Osteoblast (primary cell): ENCODE measurements at regions not wholly inside any gene's neighbourhood (a gene's known extent, or its start where the extent isn't known, plus 50 kb on each side); places are given as distances from the start of the nearest gene placed in this dataset.

Experiments
- DNase-seq: peaks from one replicate; pipeline ENCODE4 v3.0.0; 2011; ENCODE audit warnings: low spot score, mixed read lengths; ENCODE audit not compliant: insufficient read length; ENCODE audit errors: missing footprints
- H2AFZ ChIP-seq: 2 replicates; pipeline ENCODE4 v1.6.0; 2011; ENCODE audit warnings: mild to moderate bottlenecking, low read length
- H3K27ac ChIP-seq: 2 replicates; pipeline ENCODE4 v1.5.1; 2011; ENCODE audit warnings: mild to moderate bottlenecking, low read depth, low read length, moderate library complexity
- H3K27me3 ChIP-seq: 2 replicates; pipeline ENCODE4 v1.6.0; 2012; ENCODE audit warnings: mild to moderate bottlenecking, control low read depth, inconsistent platforms, low read length, moderate library complexity; ENCODE audit not compliant: insufficient read depth
- H3K36me3 ChIP-seq: 2 replicates; pipeline ENCODE4 v1.5.1; 2011; ENCODE audit warnings: mild to moderate bottlenecking, low read length, control low read depth, moderate library complexity; ENCODE audit not compliant: insufficient read depth
- H3K4me1 ChIP-seq: 2 replicates; pipeline ENCODE4 v1.5.1; 2011; ENCODE audit warnings: mild to moderate bottlenecking, low read length, control low read depth, moderate library complexity; ENCODE audit not compliant: insufficient read depth
- H3K4me2 ChIP-seq: 2 replicates; pipeline ENCODE4 v1.6.0; 2011; ENCODE audit warnings: mild to moderate bottlenecking, low read length; ENCODE audit not compliant: insufficient read depth
- H3K4me3 ChIP-seq: fragments of 200-600 bp; sonication (generic); 3 replicates; pipeline ENCODE4 v1.5.1; 2012; ENCODE audit warnings: mild to moderate bottlenecking, low read length, inconsistent platforms; ENCODE audit not compliant: insufficient read depth
- H3K79me2 ChIP-seq: 2 replicates; pipeline ENCODE4 v1.6.0; 2012; ENCODE audit warnings: mild to moderate bottlenecking, low read length, control low read depth, inconsistent platforms; ENCODE audit not compliant: insufficient read depth
- H3K9me3 ChIP-seq: 2 replicates; pipeline ENCODE4 v1.5.1; 2011; ENCODE audit warnings: low read depth, low read length, control low read depth
- H4K20me1 ChIP-seq: 2 replicates; pipeline ENCODE4 v1.6.0; 2012; ENCODE audit warnings: mild to moderate bottlenecking, low read length, control low read depth; ENCODE audit not compliant: insufficient read depth
- TF ChIP-seq, protein P1 (sequence below): IDR thresholded peaks from 2 replicates; pipeline ENCODE4 v1.5.1; 2011; ENCODE audit warnings: mild to moderate bottlenecking, low read depth, low read length, moderate library complexity; ENCODE audit errors: extremely low read depth

DNA sequence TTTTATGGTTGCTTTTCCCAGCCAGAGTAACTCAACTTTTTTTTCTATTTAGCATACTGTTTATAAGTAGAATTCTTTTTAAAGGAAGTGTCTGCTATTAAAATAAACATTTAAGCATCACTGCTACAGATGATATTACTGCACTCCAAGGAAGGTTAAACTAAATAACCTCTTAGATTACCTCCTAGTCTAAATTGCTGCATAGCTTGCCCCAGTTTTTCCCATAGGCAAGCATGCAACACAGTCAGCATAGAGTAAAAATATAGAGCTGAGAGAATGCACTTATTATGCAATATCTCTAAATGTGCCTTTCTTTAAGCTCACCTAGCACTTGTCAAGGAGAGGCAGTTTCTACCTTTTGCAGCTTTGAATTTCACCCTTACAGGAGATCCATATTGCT is 1392.4 kb upstream of the CELF2 start:
- no peaks in the 10 kb centered on the region for H3K9me3 ChIP-seq
- H3K4me2 ChIP-seq, result no peak overlapping the region
- H4K20me1 ChIP-seq, result no peaks in the 10 kb centered on the region
- no peaks in the 10 kb centered on the region for H3K79me2 ChIP-seq
- no peaks in the 10 kb centered on the region for H3K4me1 ChIP-seq
- DNase-seq, result no peak
- no peak overlapping the region for H3K27ac ChIP-seq
- H3K4me3 ChIP-seq, result no peak overlapping the region
- no peak overlapping the region for H2AFZ ChIP-seq
- no peaks in the 10 kb centered on the region for H3K36me3 ChIP-seq
- no peaks in the 10 kb centered on the region for H3K27me3 ChIP-seq
- TF ChIP-seq, protein P1, sequence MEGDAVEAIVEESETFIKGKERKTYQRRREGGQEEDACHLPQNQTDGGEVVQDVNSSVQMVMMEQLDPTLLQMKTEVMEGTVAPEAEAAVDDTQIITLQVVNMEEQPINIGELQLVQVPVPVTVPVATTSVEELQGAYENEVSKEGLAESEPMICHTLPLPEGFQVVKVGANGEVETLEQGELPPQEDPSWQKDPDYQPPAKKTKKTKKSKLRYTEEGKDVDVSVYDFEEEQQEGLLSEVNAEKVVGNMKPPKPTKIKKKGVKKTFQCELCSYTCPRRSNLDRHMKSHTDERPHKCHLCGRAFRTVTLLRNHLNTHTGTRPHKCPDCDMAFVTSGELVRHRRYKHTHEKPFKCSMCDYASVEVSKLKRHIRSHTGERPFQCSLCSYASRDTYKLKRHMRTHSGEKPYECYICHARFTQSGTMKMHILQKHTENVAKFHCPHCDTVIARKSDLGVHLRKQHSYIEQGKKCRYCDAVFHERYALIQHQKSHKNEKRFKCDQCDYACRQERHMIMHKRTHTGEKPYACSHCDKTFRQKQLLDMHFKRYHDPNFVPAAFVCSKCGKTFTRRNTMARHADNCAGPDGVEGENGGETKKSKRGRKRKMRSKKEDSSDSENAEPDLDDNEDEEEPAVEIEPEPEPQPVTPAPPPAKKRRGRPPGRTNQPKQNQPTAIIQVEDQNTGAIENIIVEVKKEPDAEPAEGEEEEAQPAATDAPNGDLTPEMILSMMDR, result no peak

DNA sequence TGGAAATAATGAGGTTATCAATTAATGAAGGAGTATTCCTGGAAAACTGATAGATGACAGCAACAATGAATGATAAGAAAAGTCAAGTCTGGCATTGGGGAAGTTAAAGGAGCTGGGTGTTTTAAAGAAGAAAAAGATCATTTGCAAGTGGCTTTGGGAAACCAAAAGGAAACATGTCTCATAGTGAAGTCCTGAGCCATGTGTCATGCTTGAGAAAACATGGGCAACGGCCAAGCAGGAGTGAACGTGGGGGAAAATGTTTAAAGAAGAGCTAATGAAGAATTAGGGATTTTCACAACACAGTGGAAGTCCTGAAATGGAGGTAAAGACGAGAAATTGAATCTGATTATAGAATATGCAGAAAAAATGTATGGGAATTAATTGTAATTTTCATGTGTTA is 1383.2 kb upstream of the CELF2 start:
- TF ChIP-seq, protein P1, result no peak
- Histone ChIP-seq H3K4me2 (peak overlapping the region; percentile 41), H3K4me1 (peaks cover 25% of the 10 kb centered on the region), H3K79me2 (no peaks in the 10 kb centered on the region), H4K20me1 (no peaks in the 10 kb centered on the region), H3K9me3 (no peaks in the 10 kb centered on the region), H3K27ac (peak overlapping the region; percentile 43), H2AFZ (no peak overlapping the region), H3K4me3 (no peak overlapping the region), H3K36me3 (no peaks in the 10 kb centered on the region), H3K27me3 (no peaks in the 10 kb centered on the region)
- DNase-seq, result peak; percentile 29

DNA sequence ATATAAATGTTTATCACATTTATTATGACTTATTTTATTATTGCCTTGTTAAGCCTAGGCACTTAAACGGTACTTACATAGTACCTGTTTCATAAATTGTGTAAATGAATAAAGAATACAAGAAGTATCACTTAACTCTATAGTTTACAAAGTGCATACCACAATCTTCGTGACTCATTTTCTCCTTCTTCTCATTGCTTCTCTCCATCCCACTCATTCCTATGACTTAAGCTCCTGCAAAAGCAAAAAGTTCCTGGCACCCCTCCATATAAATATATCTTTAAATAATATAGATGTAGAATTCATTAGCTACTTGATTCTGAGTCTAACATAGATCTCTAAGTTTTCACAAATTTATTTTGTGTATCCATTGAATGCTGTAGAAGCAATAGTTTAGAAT is 1382.0 kb upstream of the CELF2 start:
- no peaks in the 10 kb centered on the region for H4K20me1 ChIP-seq
- DNase-seq, result no peak

DNA sequence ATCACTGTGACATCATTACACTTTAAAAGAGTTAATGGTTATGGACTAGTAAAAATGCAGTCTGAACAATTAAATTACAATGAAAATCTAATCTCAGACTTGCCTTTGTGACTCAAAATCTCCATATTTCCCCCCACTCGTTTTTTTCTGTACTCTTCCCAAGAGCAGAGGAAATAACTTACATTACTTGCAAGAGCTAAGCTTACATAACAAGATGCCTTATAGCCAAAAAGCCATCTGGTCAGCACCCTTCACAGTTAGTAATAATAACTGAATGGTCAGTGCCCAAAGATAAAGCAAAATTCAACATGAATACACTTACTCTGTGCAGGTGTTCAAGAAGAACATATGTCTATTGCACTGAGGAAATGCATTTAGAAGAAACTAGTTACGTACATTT is 1381.5 kb upstream of the CELF2 start:
- TF ChIP-seq, protein P1, result no peak
- no peak for DNase-seq
- H3K36me3 ChIP-seq, result no peaks in the 10 kb centered on the region
- no peak overlapping the region for H3K4me2 ChIP-seq
- H4K20me1 ChIP-seq, result no peaks in the 10 kb centered on the region
- no peak overlapping the region for H2AFZ ChIP-seq
- H3K27me3 ChIP-seq, result no peaks in the 10 kb centered on the region
- H3K4me1 ChIP-seq, result peaks cover 25% of the 10 kb centered on the region
- no peaks in the 10 kb centered on the region for H3K79me2 ChIP-seq
- H3K4me3 ChIP-seq, result no peak overlapping the region
- H3K9me3 ChIP-seq, result no peaks in the 10 kb centered on the region
- H3K27ac ChIP-seq, result no peak overlapping the region

More for the DNA sequence above, 1382.0 kb upstream of the CELF2 start:
- peak overlapping the region; percentile 43 for H3K27ac ChIP-seq
- no peaks in the 10 kb centered on the region for H3K27me3 ChIP-seq
- no peak overlapping the region for H2AFZ ChIP-seq
- no peaks in the 10 kb centered on the region for H3K36me3 ChIP-seq
- TF ChIP-seq, protein P1, result no peak
- H3K9me3 ChIP-seq, result no peaks in the 10 kb centered on the region
- peaks cover 25% of the 10 kb centered on the region for H3K4me1 ChIP-seq
- no peaks in the 10 kb centered on the region for H3K79me2 ChIP-seq
- H3K4me2 ChIP-seq, result no peak overlapping the region
- H3K4me3 ChIP-seq, result no peak overlapping the region
